GM12864 (cell line): ENCODE measurements at regions not wholly inside any gene's neighbourhood (a gene's known extent, or its start where the extent isn't known, plus 50 kb on each side); places are given as distances from the start of the nearest gene placed in this dataset.

Source experiments
- DNase-seq: peaks from one replicate; pipeline ENCODE4 v3.0.0-alpha.2; 2011; ENCODE audit warnings: low read depth
- H3K4me3 ChIP-seq: 2 replicates; pipeline ENCODE4 v1.5.1; 2011; ENCODE audit warnings: mild to moderate bottlenecking, low read depth, low read length, control low read depth
- TF ChIP-seq, protein P1 (sequence below): IDR thresholded peaks from 2 replicates; pipeline ENCODE4 v1.5.1; 2011; ENCODE audit warnings: low read depth, mild to moderate bottlenecking, moderate library complexity, low read length, control low read depth, inconsistent platforms; ENCODE audit errors: missing control alignments

DNA sequence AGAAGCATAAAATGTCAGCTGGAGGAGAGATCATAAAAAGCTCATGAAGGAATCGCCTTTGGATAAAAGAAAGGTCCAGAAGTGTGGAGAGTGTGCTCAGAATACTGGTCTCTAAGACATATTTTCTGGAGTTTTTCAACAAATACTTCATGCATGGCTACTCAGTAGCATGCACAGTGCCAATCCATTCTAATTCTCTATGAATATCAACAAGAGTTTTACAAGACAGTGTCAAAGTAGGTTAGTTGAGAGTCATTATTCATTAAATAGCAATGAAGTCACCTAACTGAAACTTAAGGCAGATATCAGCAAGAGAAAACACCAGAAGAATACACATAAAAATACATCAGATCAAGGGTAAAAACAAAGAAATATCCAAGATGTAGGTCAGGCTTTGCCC lies 1243.2 kb upstream of the SLC10A2 start:
- TF ChIP-seq, protein P1, sequence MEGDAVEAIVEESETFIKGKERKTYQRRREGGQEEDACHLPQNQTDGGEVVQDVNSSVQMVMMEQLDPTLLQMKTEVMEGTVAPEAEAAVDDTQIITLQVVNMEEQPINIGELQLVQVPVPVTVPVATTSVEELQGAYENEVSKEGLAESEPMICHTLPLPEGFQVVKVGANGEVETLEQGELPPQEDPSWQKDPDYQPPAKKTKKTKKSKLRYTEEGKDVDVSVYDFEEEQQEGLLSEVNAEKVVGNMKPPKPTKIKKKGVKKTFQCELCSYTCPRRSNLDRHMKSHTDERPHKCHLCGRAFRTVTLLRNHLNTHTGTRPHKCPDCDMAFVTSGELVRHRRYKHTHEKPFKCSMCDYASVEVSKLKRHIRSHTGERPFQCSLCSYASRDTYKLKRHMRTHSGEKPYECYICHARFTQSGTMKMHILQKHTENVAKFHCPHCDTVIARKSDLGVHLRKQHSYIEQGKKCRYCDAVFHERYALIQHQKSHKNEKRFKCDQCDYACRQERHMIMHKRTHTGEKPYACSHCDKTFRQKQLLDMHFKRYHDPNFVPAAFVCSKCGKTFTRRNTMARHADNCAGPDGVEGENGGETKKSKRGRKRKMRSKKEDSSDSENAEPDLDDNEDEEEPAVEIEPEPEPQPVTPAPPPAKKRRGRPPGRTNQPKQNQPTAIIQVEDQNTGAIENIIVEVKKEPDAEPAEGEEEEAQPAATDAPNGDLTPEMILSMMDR, result no peak
- no peak for DNase-seq
- no peak overlapping the region for H3K4me3 ChIP-seq

DNA sequence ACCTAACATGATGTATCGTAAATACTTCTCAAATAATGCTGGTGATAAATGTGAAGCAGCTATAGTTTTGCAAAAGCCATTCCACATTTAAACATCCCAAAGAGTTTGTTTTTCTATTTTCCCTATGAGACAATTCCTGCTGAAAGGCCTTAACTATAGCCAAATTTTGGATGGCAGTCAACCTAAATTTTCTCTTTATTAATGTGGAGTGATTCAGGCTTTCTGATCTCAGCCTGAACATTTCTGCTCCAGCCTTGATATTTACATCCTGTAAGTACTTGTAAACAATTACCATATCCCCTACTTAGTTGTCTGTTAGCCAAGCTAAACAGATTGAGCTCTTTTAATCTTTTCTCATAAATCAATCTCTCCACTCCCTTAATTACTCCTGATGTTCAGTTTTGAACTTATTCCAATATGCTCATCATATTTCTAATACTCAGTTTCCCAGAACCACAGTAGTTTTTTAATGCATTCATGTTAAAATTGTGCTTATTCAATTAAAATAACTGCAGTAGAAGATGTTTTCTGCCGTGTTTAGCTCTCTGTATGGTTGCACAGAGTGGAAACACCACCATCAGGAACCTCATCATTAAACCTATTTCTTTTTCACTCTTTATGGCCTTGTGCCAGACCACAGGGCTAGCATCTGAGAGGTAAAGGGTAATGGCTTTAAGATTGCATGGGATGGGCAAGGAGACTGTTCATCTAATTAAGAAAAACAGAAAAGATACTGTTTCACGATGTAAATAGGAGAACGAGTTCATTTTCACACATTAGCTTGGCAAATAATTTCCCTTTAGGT lies 1235.2 kb upstream of the SLC10A2 start:
- TF ChIP-seq, protein P1, result no peak
- DNase-seq, result no peak

DNA sequence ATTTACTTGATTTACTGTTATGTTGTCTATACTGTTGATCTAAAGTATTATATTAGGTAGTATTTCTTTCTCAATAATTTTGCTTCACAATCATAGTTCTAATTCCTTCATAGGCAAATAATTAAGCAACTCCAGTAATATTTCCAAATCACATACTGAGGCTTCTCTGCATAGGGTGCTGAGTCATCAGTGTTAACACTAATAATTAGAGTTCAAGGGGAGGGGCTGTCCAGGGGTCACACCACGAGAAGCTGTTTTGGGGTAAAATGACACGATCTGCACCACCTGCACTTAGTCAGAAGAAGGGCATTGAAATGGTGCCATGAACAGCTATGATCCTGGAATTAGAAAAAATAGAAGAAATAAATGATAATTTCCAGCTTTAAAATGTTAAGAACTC lies 1230.9 kb upstream of the SLC10A2 start:
- TF ChIP-seq, protein P1, result no peak
- H3K4me3 ChIP-seq, result no peak overlapping the region
- DNase-seq, result no peak

More for the DNA sequence above, 1235.2 kb upstream of the SLC10A2 start:
- H3K4me3 ChIP-seq, result no peak overlapping the region

DNA sequence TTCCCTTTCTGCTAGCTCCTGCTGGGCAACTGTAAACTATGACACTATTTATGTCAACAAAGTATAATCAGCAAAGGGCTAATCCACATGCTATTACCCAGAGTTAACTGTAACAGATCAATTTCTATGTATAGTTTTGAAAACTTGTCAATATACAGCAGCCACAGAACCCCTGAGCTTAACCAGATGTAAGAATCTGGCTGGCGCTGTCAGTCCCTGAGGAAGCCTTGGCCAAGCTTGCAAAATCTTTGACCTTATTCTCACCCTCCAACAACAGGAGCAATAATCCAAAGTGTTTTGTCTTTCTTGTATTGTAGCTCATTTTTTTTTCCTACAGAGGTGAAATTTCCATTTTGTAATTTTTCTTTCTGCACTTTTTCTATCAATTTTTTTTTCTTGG lies 1230.1 kb upstream of the SLC10A2 start:
- no peak for DNase-seq
- H3K4me3 ChIP-seq, result no peak overlapping the region
- TF ChIP-seq, protein P1, result no peak

DNA sequence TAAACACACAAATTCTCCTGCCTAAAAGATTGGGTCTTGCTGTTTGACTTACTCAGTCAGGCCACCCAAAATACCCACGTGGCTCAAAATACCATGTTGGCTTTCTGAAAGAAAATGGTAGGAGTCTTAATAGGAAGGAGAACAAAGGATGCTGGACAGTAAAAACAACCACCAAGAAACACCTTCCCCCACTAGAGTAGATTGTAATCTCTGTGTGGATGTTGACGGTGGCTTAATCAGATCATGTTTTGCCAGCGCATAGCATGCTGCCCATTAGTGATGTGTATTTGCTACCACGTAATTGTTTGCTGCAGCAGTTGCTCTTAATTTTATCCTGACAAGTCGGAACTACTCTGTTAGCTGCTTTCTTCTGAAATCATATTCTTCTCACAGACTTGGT lies 1229.3 kb upstream of the SLC10A2 start:
- DNase-seq, result no peak
- no peak overlapping the region for H3K4me3 ChIP-seq
- TF ChIP-seq, protein P1, result no peak

DNA sequence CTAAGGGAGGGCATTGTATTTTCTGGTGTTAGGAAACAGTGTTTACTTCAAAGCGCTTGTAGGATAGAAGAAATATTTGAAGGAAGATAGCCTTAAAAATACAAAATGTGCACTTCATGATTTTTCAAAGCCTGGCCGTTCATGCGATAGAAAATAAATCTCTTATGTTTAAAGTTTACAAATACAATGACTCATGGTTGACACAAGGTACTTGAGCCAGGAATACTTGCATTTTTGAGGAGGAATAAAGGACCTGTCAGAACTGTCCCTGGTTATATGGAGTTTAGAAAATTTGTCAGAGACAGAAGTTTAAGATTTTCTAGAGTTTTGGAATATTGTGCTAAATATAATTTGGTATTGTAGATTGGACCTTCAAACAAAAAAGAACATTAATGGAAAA lies 1223.2 kb upstream of the SLC10A2 start:
- no peak overlapping the region for H3K4me3 ChIP-seq
- TF ChIP-seq, protein P1, result no peak
- no peak for DNase-seq

DNA sequence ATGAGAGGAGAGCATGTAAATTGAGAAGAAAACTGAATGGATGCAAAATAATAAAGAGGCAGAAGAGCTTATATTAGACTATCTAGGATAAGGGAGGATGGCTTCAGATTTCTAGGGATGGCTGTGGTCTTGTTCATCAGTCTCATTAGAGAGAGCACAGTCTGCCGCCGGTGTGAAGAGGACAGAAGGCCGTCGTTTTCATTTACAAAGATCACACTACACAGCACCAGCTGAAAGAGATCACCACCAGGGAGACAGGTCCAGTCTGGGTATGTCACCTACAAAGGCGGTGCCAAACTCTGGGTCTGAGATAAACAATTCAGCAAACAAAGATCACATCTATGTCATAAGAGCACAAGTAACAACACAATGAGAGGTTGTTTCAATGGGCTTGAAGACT lies 1222.3 kb upstream of the SLC10A2 start:
- no peak for DNase-seq
- H3K4me3 ChIP-seq, result no peak overlapping the region
- TF ChIP-seq, protein P1, result no peak
